MM.1S (cell line): ENCODE measurements at regions not wholly inside any gene's neighbourhood (a gene's known extent, or its start where the extent isn't known, plus 50 kb on each side); places are given as distances from the start of the nearest gene placed in this dataset.
A peak's percentile ranks its signal among the peaks of the same experiment; 100 is the strongest.

Experiments used
- DNase-seq: peaks from one replicate; pipeline ENCODE4 v3.0.0-alpha.2; 2015
- H2AFZ ChIP-seq: fragments of 300-600 bp; sonication (generic); 2 replicates; pipeline ENCODE4 v1.6.0; 2016; ENCODE audit warnings: antibody characterized with exemption, low read length
- H3F3A ChIP-seq: fragments of 300-600 bp; sonication (generic); 2 replicates; pipeline ENCODE4 v1.6.1; 2016; ENCODE audit warnings: mild to moderate bottlenecking, antibody characterized with exemption, low read length, moderate library complexity, mixed read lengths; ENCODE audit not compliant: insufficient read depth
- H3K27ac ChIP-seq: fragments of 300-600 bp; sonication (generic); 2 replicates; pipeline ENCODE4 v1.5.1; 2016; ENCODE audit warnings: mild to moderate bottlenecking, low read length
- H3K27me3 ChIP-seq: fragments of 300-600 bp; sonication (generic); replicated peaks from 2 replicates; pipeline ENCODE4 v1.6.0; 2016; ENCODE audit warnings: low read length; ENCODE audit not compliant: insufficient read depth
- H3K36me3 ChIP-seq: fragments of 300-600 bp; sonication (generic); replicated peaks from 2 replicates; pipeline ENCODE4 v1.6.1; 2016; ENCODE audit warnings: mild to moderate bottlenecking, low read length, mixed read lengths; ENCODE audit not compliant: insufficient read depth
- H3K4me1 ChIP-seq: fragments of 300-600 bp; sonication (generic); 2 replicates; pipeline ENCODE4 v1.6.1; 2016; ENCODE audit warnings: low read length, mixed read lengths
- H3K4me2 ChIP-seq: fragments of 300-600 bp; sonication (generic); 2 replicates; pipeline ENCODE4 v1.6.0; 2016; ENCODE audit warnings: low read depth, low read length
- H3K4me3 ChIP-seq: fragments of 300-600 bp; sonication (generic); 2 replicates; pipeline ENCODE4 v1.5.1; 2016; ENCODE audit warnings: low read length, mixed read lengths
- H3K79me2 ChIP-seq: fragments of 300-600 bp; sonication (generic); 2 replicates; pipeline ENCODE4 v1.6.1; 2016; ENCODE audit warnings: mixed run types, low read length, mixed read lengths
- H3K9ac ChIP-seq: fragments of 300-600 bp; sonication (generic); 2 replicates; pipeline ENCODE4 v1.6.1; 2016; ENCODE audit warnings: low read length, mixed read lengths
- H3K9me2 ChIP-seq: fragments of 300-600 bp; sonication (generic); replicated peaks from 2 replicates; pipeline ENCODE4 v1.6.1; 2016; ENCODE audit warnings: mild to moderate bottlenecking, low read length, mixed read lengths; ENCODE audit not compliant: insufficient read depth
- H3K9me3 ChIP-seq: fragments of 300-600 bp; sonication (generic); replicated peaks from 2 replicates; pipeline ENCODE4 v1.6.1; 2016; ENCODE audit warnings: mild to moderate bottlenecking, low read length, mixed read lengths; ENCODE audit not compliant: insufficient read depth
- H4K20me1 ChIP-seq: fragments of 300-600 bp; sonication (generic); 2 replicates; pipeline ENCODE4 v1.6.1; 2016; ENCODE audit warnings: mild to moderate bottlenecking, low read length, moderate library complexity, mixed read lengths; ENCODE audit not compliant: insufficient read depth
- CTCF ChIP-seq: fragments of 300-600 bp; sonication (generic); IDR thresholded peaks from 2 replicates; pipeline ENCODE4 v1.5.1; 2016; ENCODE audit warnings: antibody characterized with exemption, low read length, mixed read lengths
- EZH2 ChIP-seq: fragments of 300-600 bp; sonication (generic); optimal IDR thresholded peaks from 2 replicates; pipeline ENCODE3; 2017; ENCODE audit warnings: low read depth, mild to moderate bottlenecking, antibody characterized with exemption, low read length, mixed read lengths
- EZH2phosphoT487 ChIP-seq: fragments of 300-600 bp; sonication (generic); IDR thresholded peaks from 2 replicates; pipeline ENCODE4 v1.6.1; 2018; ENCODE audit warnings: antibody characterized with exemption, low read length

- H3K9ac ChIP-seq, result no peak overlapping the region
- H3K4me1 ChIP-seq, result peaks cover 6% of the 10 kb centered on the region
- H3K27ac ChIP-seq, result no peak overlapping the region
- H3K9me3 ChIP-seq, result no peaks in the 10 kb centered on the region
- H3K4me3 ChIP-seq, result no peak overlapping the region
- no peaks in the 10 kb centered on the region for H3K36me3 ChIP-seq
- TF ChIP-seq EZH2phosphoT487, result no peak
- TF ChIP-seq CTCF, result no peak
- no peak for TF ChIP-seq EZH2
- no peaks in the 10 kb centered on the region for H3K27me3 ChIP-seq
- H2AFZ ChIP-seq, result no peak overlapping the region
- peaks cover 76% of the 10 kb centered on the region for H3K79me2 ChIP-seq
- DNase-seq, result no peak
- no peak overlapping the region for H3K4me2 ChIP-seq
- no peaks in the 10 kb centered on the region for H4K20me1 ChIP-seq
- no peaks in the 10 kb centered on the region for H3K9me2 ChIP-seq
- 0 out of 2 replicates have a peak, but pooled peaks cover 3% of the 10 kb centered on the region for H3F3A ChIP-seq
These were observed 133.9 kb upstream of the BEND6 start for GRCh38 chr6:56821005-56821432.

- TF ChIP-seq CTCF, result no peak
- no peak for TF ChIP-seq EZH2phosphoT487
- TF ChIP-seq EZH2, result no peak
- Histone ChIP-seq H3F3A (peaks cover 13% of the 10 kb centered on the region), H3K27me3 (no peaks in the 10 kb centered on the region), H2AFZ (no peak overlapping the region), H3K4me1 (peaks cover 13% of the 10 kb centered on the region; the same call in 1 of the 2 replicates), H3K36me3 (no peaks in the 10 kb centered on the region), H3K4me3 (no peak overlapping the region), H3K79me2 (peaks cover 80% of the 10 kb centered on the region), H3K9me3 (no peaks in the 10 kb centered on the region), H3K4me2 (no peak overlapping the region), H4K20me1 (no peaks in the 10 kb centered on the region), H3K9ac (no peak overlapping the region), H3K9me2 (no peaks in the 10 kb centered on the region), H3K27ac (no peak overlapping the region)
- DNase-seq, result no peak
These were observed 134.8 kb upstream of the BEND6 start for GRCh38 chr6:56820060-56820459.

GRCh38 chr6:56819604-56820003 lies 135.3 kb upstream of the BEND6 start:
- Histone ChIP-seq H3K36me3 (no peaks in the 10 kb centered on the region), H4K20me1 (no peaks in the 10 kb centered on the region), H3K79me2 (peaks cover 82% of the 10 kb centered on the region), H3K4me1 (peaks cover 13% of the 10 kb centered on the region; the same call in 1 of the 2 replicates), H2AFZ (no peak overlapping the region), H3K27me3 (no peaks in the 10 kb centered on the region), H3F3A (peaks cover 17% of the 10 kb centered on the region), H3K9ac (no peak overlapping the region), H3K9me3 (no peaks in the 10 kb centered on the region), H3K9me2 (no peaks in the 10 kb centered on the region), H3K4me3 (no peak overlapping the region), H3K4me2 (no peak overlapping the region), H3K27ac (no peak overlapping the region)
- no peak for TF ChIP-seq EZH2
- DNase-seq, result no peak

GRCh38 chr6:56816370-56816769 lies 138.5 kb upstream of the BEND6 start:
- H4K20me1 ChIP-seq, result no peaks in the 10 kb centered on the region

More at GRCh38 chr6:56816370-56816769, 138.5 kb upstream of the BEND6 start:
- peaks cover 77% of the 10 kb centered on the region for H3K79me2 ChIP-seq
- H2AFZ ChIP-seq, result no peak overlapping the region
- no peak overlapping the region for H3K9ac ChIP-seq
- no peak overlapping the region for H3K27ac ChIP-seq
- no peak for TF ChIP-seq CTCF
- no peak for TF ChIP-seq EZH2phosphoT487
- no peak for TF ChIP-seq EZH2
- H3K4me1 ChIP-seq, result peaks cover 23% of the 10 kb centered on the region
- no peaks in the 10 kb centered on the region for H3K27me3 ChIP-seq
- H3K4me2 ChIP-seq, result peak overlapping the region; percentile 89; the same call in 1 of the 2 replicates
- no peaks in the 10 kb centered on the region for H3K36me3 ChIP-seq
- no peak for DNase-seq
- peaks cover 40% of the 10 kb centered on the region for H3F3A ChIP-seq
- H3K4me3 ChIP-seq, result no peak overlapping the region
- H3K9me3 ChIP-seq, result no peaks in the 10 kb centered on the region
- H3K9me2 ChIP-seq, result no peaks in the 10 kb centered on the region
